GM23338 (cell line): ENCODE measurements at regions not wholly inside any gene's neighbourhood (a gene's known extent, or its start where the extent isn't known, plus 50 kb on each side); places are given as distances from the start of the nearest gene placed in this dataset.

Experiments used
- EZH2phosphoT487 ChIP-seq: fragments of 200-600 bp; sonication (generic); IDR thresholded peaks from one replicate; pipeline ENCODE4 v1.8.1; 2018; ENCODE audit warnings: antibody characterized with exemption; ENCODE audit not compliant: unreplicated experiment
- POLR2AphosphoS5 ChIP-seq: IDR thresholded peaks from 2 replicates; pipeline ENCODE4 v1.6.1; 2016; ENCODE audit warnings: antibody characterized with exemption, low read depth
- REST ChIP-seq: IDR thresholded peaks from one replicate; pipeline ENCODE4 v1.6.1; 2018; ENCODE audit warnings: antibody characterized with exemption; ENCODE audit not compliant: unreplicated experiment
- TF ChIP-seq, protein P1 (sequence below), 2 experiments: fragments of 200-600 bp in 1 of 2; sonication (generic) in 1 of 2; conservative IDR thresholded peaks; 2 replicates each; pipeline versions ENCODE4 v1.5.1 to v1.6.1; 2016 to 2017; ENCODE audit warnings: antibody characterized with exemption in 2 of 2, low read depth in 2 of 2, mild to moderate bottlenecking in 2 of 2, moderate library complexity in 1 of 2

GRCh38 chr21:35236090-35236489, 187.0 kb upstream of the RUNX1 start:
- TF ChIP-seq, protein P1, sequence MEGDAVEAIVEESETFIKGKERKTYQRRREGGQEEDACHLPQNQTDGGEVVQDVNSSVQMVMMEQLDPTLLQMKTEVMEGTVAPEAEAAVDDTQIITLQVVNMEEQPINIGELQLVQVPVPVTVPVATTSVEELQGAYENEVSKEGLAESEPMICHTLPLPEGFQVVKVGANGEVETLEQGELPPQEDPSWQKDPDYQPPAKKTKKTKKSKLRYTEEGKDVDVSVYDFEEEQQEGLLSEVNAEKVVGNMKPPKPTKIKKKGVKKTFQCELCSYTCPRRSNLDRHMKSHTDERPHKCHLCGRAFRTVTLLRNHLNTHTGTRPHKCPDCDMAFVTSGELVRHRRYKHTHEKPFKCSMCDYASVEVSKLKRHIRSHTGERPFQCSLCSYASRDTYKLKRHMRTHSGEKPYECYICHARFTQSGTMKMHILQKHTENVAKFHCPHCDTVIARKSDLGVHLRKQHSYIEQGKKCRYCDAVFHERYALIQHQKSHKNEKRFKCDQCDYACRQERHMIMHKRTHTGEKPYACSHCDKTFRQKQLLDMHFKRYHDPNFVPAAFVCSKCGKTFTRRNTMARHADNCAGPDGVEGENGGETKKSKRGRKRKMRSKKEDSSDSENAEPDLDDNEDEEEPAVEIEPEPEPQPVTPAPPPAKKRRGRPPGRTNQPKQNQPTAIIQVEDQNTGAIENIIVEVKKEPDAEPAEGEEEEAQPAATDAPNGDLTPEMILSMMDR (conservative IDR thresholded peaks at IDR 0.05; ENCODE audit: low read depth in 2 of 2): no peak
- no peak for TF ChIP-seq POLR2AphosphoS5
- no peak for TF ChIP-seq REST
- no peak for TF ChIP-seq EZH2phosphoT487
